Progenitor cell of endocrine pancreas (in vitro differentiated cells): ENCODE measurements at regions not wholly inside any gene's neighbourhood (a gene's known extent, or its start where the extent isn't known, plus 50 kb on each side); places are given as distances from the start of the nearest gene placed in this dataset.

Source experiments
- DNase-seq: peaks from one replicate; pipeline ENCODE4 v3.0.0; 2021; ENCODE audit warnings: low spot score; ENCODE audit not compliant: unreplicated experiment
- H3K27ac Mint-ChIP-seq: 2 replicates; pipeline ENCODE4 v1.8.0; 2021; ENCODE audit warnings: mild to moderate bottlenecking, moderate library complexity, mixed read lengths
- H3K27me3 Mint-ChIP-seq: 2 replicates; pipeline ENCODE4 v1.8.0; 2021; ENCODE audit warnings: mixed read lengths
- H3K36me3 Mint-ChIP-seq: 2 replicates; pipeline ENCODE4 v1.8.0; 2022; ENCODE audit warnings: mixed read lengths; ENCODE audit not compliant: insufficient read depth
- H3K4me1 Mint-ChIP-seq: 2 replicates; pipeline ENCODE4 v1.8.0; 2021; ENCODE audit warnings: low read depth, mixed read lengths
- H3K4me3 Mint-ChIP-seq: 2 replicates; pipeline ENCODE4 v1.8.0; 2021; ENCODE audit warnings: low read depth, mild to moderate bottlenecking, moderate library complexity, mixed read lengths
- H3K9me3 Mint-ChIP-seq: 2 replicates; pipeline ENCODE4 v1.8.0; 2021; ENCODE audit warnings: low read depth, mixed read lengths
- CTCF ChIP-seq: fragments of 200-600 bp; sonication (generic); IDR thresholded peaks from one replicate; pipeline ENCODE4 v1.5.0; 2021; ENCODE audit warnings: antibody characterized with exemption, mild to moderate bottlenecking; ENCODE audit not compliant: unreplicated experiment

- H3K4me3 Mint-ChIP-seq: no peak overlapping the region
- no peak for TF ChIP-seq CTCF
- H3K9me3 Mint-ChIP-seq: no peaks in the 10 kb centered on the region
- H3K27ac Mint-ChIP-seq: no peak overlapping the region
- no peaks in the 10 kb centered on the region for H3K27me3 Mint-ChIP-seq
- no peak for DNase-seq
- peaks cover 26% of the 10 kb centered on the region for H3K4me1 Mint-ChIP-seq
- no peaks in the 10 kb centered on the region for H3K36me3 Mint-ChIP-seq
These were observed 213.2 kb downstream of the SLC7A11 start for GRCh38 chr4:138028923-138029322.

GRCh38 chr4:138021139-138021830, 220.9 kb downstream of the SLC7A11 start:
- DNase-seq: no peak
- Mint-ChIP-seq H3K4me1 (no peaks in the 10 kb centered on the region), H3K27me3 (no peaks in the 10 kb centered on the region), H3K9me3 (peaks cover 4% of the 10 kb centered on the region), H3K36me3 (no peaks in the 10 kb centered on the region), H3K4me3 (no peak overlapping the region), H3K27ac (no peak overlapping the region)
- TF ChIP-seq CTCF: no peak

- H3K4me1 Mint-ChIP-seq: no peaks in the 10 kb centered on the region
- H3K27ac Mint-ChIP-seq: no peak overlapping the region
- H3K4me3 Mint-ChIP-seq: no peak overlapping the region
- H3K9me3 Mint-ChIP-seq: peaks cover 4% of the 10 kb centered on the region
- no peak for TF ChIP-seq CTCF
- DNase-seq: no peak
- no peaks in the 10 kb centered on the region for H3K27me3 Mint-ChIP-seq
- no peaks in the 10 kb centered on the region for H3K36me3 Mint-ChIP-seq
These were observed 227.4 kb downstream of the SLC7A11 start for GRCh38 chr4:138014590-138015288.

- H3K4me3 Mint-ChIP-seq: no peak overlapping the region
- H3K9me3 Mint-ChIP-seq: no peaks in the 10 kb centered on the region
- no peak overlapping the region for H3K27ac Mint-ChIP-seq
- TF ChIP-seq CTCF: no peak
- no peaks in the 10 kb centered on the region for H3K27me3 Mint-ChIP-seq
- H3K4me1 Mint-ChIP-seq: no peaks in the 10 kb centered on the region
- no peaks in the 10 kb centered on the region for H3K36me3 Mint-ChIP-seq
- DNase-seq: no peak
These were observed 228.5 kb downstream of the SLC7A11 start for GRCh38 chr4:138013625-138014024.

GRCh38 chr4:138010639-138011038, 231.5 kb downstream of the SLC7A11 start:
- Mint-ChIP-seq H3K4me1 (no peaks in the 10 kb centered on the region), H3K36me3 (no peaks in the 10 kb centered on the region), H3K27me3 (no peaks in the 10 kb centered on the region), H3K27ac (no peak overlapping the region), H3K9me3 (no peaks in the 10 kb centered on the region), H3K4me3 (no peak overlapping the region)
- no peak for DNase-seq
- no peak for TF ChIP-seq CTCF
